ENCODE measurements at regions not wholly inside any gene's neighbourhood (a gene's known extent, or its start where the extent isn't known, plus 50 kb on each side); places are given as distances from the start of the nearest gene placed in this dataset.

- H3K4me1 ChIP-seq, result no peaks in the 10 kb centered on the region
- peak; percentile 21 for DNase-seq
- WGBS, 2 donors (ENCODE audit: low coverage in 1 of 2), result 10 to 13% methylated on average over 1 of the region's 1 CpG
- peak; percentile 15 to 38 (median 36) for TF ChIP-seq CTCF (IDR thresholded peaks at IDR 0.05)
- TF ChIP-seq EP300 (IDR thresholded peaks at IDR 0.05; ENCODE audit: low read depth), result no peak
- H3K27me3 ChIP-seq, result no peaks in the 10 kb centered on the region
- no peaks in the 10 kb centered on the region for H3K9me3 ChIP-seq
- intact Hi-C loops (cut with DNase I; ENCODE audit: low total_unique reads), result no loop called here
- H3K27ac ChIP-seq, result no peak overlapping the region
- in situ Hi-C loops (cut with MboI; ENCODE audit: low pct_ligation_motif_present in 1 of 4, low pct_unique_long_range_greater_than_20kb in 1 of 4, low sequenced_read_pairs in 3 of 4), result loop anchor here in 1 of 4 donors (10.0 kb wide), 1 partner anchor 125 kb away; no protein-coding TSS in a partner anchor
- H3K36me3 ChIP-seq, result no peaks in the 10 kb centered on the region
- no peak overlapping the region for H3K4me3 ChIP-seq
Observed at GRCh38 chr3:159130108-159130507, 328.3 kb downstream of the MFSD1 start.

- Histone ChIP-seq H3K4me3 (no peak overlapping the region), H3K27me3 (no peaks in the 10 kb centered on the region), H3K36me3 (no peaks in the 10 kb centered on the region), H3K27ac (no peak overlapping the region), H3K4me1 (no peaks in the 10 kb centered on the region), H3K9me3 (no peaks in the 10 kb centered on the region)
- no peak for DNase-seq
- intact Hi-C loops (cut with DNase I; ENCODE audit: low total_unique reads), result no loop called here
- TF ChIP-seq EP300 (IDR thresholded peaks at IDR 0.05; ENCODE audit: low read depth), result no peak
- TF ChIP-seq POLR2A (IDR thresholded peaks at IDR 0.05), result no peak
- no peak for TF ChIP-seq POLR2AphosphoS5 (IDR thresholded peaks at IDR 0.05)
- TF ChIP-seq CTCF (IDR thresholded peaks at IDR 0.05), result no peak
- in situ Hi-C loops (cut with MboI; ENCODE audit: low pct_ligation_motif_present in 1 of 4, low pct_unique_long_range_greater_than_20kb in 1 of 4, low sequenced_read_pairs in 3 of 4), result loop anchor here in 1 of 4 donors (10.0 kb wide), 1 partner anchor 123 kb away; no protein-coding TSS in a partner anchor
Observed at GRCh38 chr3:159131376-159131775, 329.5 kb downstream of the MFSD1 start.

- no peak overlapping the region for H3K27ac ChIP-seq
- DNase-seq, result no peak
- H3K9me3 ChIP-seq, result no peaks in the 10 kb centered on the region
- in situ Hi-C loops (cut with MboI; ENCODE audit: low pct_ligation_motif_present in 1 of 4, low pct_unique_long_range_greater_than_20kb in 1 of 4, low sequenced_read_pairs in 3 of 4) (loop anchor here in 1 of 4 donors (10.0 kb wide), 1 partner anchor 117 kb away; no protein-coding TSS in a partner anchor), intact Hi-C loops (cut with DNase I; ENCODE audit: low total_unique reads) (no loop called here)
- H3K4me3 ChIP-seq, result no peak overlapping the region
- H3K4me1 ChIP-seq, result no peaks in the 10 kb centered on the region
- no peaks in the 10 kb centered on the region for H3K36me3 ChIP-seq
- H3K27me3 ChIP-seq, result no peaks in the 10 kb centered on the region
- 27 to 54% methylated on average over 2 to 3 of the region's 3 CpGs for WGBS, 2 donors (ENCODE audit: low coverage in 1 of 2)
- TF ChIP-seq POLR2AphosphoS5 (IDR thresholded peaks at IDR 0.05), result no peak
- no peak for TF ChIP-seq CTCF (IDR thresholded peaks at IDR 0.05)
- TF ChIP-seq POLR2A (IDR thresholded peaks at IDR 0.05), result no peak
- TF ChIP-seq EP300 (IDR thresholded peaks at IDR 0.05; ENCODE audit: low read depth), result no peak
Observed at GRCh38 chr3:159137949-159138348, 336.1 kb downstream of the MFSD1 start.

GRCh38 chr3:159139326-159139725 is 337.5 kb downstream of the MFSD1 start:
- Histone ChIP-seq H3K36me3 (no peaks in the 10 kb centered on the region), H3K4me3 (no peak overlapping the region), H3K27ac (no peak overlapping the region), H3K4me1 (no peaks in the 10 kb centered on the region), H3K27me3 (no peaks in the 10 kb centered on the region), H3K9me3 (no peaks in the 10 kb centered on the region)
- no peak for TF ChIP-seq POLR2A (IDR thresholded peaks at IDR 0.05)
- no peak for TF ChIP-seq EP300 (IDR thresholded peaks at IDR 0.05; ENCODE audit: low read depth)
- TF ChIP-seq POLR2AphosphoS5 (IDR thresholded peaks at IDR 0.05), result no peak
- no peak for TF ChIP-seq CTCF (IDR thresholded peaks at IDR 0.05)
- no peak for DNase-seq
- WGBS, 2 donors (ENCODE audit: low coverage in 1 of 2), result 86 to 92% methylated on average over 2 of the region's 2 CpGs
- intact Hi-C loops (cut with DNase I; ENCODE audit: low total_unique reads), result no loop called here
- in situ Hi-C loops (cut with MboI; ENCODE audit: low pct_ligation_motif_present in 1 of 4, low pct_unique_long_range_greater_than_20kb in 1 of 4, low sequenced_read_pairs in 3 of 4), result loop anchor here in 1 of 4 donors (10.0 kb wide), 1 partner anchor 115 kb away; no protein-coding TSS in a partner anchor
